ENCODE measurements at regions not wholly inside any gene's neighbourhood (a gene's known extent, or its start where the extent isn't known, plus 50 kb on each side); places are given as distances from the start of the nearest gene placed in this dataset.
"Not testable (repeated sequence)": the region's sequence is repeated elsewhere in the genome, so short reads cannot be mapped to it uniquely, and the experiment has no call there.

DNA sequence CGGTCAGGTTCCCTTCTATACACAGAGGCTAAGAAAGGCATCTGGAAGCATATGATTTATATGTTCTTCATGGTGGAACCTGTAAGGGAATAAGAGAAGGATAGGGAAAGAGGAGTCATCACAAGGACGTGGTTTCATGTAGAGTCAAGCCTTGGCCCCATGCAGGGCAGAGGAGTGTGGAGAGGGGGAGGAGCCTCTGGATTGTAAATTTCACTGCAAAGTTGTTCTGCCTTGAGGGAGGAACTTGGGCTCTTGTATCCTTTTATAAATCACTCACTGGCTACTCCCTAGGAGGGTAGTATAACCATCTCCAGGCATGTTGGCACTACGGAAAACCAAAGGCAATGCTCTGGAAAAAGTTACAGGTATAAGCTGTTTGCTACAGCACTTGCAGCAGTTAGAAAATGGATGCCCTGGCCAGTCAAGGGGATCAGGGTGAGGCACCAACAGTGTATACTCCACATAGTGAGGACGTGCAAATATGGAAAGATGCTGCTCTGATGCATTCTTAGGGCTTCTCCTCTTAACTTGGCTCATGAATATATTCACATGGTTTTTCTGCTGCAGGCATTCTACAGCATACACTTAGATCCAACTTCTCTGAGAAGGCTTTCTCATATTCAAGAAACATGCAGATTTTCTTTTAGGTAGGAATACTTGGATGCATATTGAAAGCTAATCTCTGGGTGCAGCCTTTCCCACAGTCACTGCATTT, 60.3 kb upstream of the ZNF81 start:
- DNase-seq = no peak

DNA sequence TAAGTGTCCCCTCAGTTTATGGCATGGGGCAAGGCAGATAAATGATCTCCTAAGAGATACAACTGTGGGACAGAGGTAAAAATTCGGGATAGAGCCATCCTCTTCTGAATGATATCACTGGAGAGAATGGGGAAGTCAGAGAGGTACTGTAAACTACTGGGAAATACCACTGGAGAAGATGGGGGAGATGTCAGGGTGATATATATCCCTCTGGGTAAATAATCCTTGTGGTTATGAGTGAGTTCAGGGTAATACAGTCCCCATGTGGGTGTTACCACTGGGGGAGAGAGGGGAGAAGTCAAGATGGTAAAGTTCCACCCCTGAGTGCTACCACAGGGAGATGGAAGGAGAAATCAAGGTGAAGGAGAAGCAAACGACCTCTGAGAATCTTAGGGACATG, 63.9 kb upstream of the ZNF81 start:
- no peak for DNase-seq

DNA sequence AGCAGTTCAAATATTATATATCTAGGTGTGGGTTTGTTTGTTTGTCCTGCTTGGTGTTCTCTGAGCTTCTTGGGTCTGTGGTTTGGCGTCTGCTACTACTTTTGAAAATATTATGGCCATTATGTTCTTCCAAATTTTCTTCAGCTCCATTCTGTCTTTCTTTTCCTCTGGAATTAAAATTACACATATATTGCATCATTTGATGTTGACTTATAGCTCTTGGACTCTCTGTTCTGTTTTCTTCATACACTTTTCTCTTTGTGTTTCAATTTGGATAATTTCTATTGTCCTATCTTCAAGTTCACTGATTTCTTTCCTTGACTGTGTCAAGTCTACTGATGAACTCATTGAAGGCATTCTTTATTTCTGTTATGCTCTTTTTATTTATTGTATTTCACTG, 65.2 kb upstream of the ZNF81 start:
- no peak for DNase-seq

DNA sequence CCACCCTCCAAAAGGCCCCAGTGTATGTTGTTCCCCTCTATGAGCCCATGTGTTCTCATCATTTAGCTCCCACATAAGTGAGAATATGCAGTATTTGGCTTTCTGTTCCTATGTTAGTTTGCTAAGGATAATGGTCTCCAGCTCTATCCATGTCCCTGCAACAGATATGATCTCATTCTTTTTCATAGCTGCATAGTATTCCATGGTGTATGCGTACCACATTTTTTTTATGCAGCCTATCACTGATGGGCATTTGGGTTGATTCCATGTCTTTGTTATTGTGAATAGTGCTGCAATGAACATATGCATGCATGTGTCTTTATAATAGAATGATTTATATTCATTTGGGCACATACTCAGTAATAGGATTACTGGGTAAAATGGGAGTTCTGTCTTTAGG, 73.9 kb upstream of the ZNF81 start:
- DNase-seq = not testable (repeated sequence)

DNA sequence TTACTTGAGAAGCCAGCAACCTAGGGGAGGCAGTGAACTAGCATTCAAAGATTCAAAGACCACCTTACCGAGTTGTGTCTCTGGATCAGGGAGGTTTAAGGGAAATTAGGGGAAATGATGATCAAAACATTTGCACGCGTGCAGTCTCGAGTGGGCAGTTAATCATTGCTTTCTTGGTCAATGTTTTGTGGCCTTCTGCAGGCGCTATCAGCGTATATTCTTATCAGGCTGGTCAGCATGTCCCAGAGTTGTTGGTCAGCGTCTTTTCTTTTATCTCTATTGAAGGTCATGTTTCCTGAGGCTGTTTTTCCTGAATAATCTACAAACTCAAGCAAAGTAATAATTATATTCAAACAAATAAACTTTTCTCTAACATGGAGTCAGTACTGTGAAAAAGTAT, 84.0 kb upstream of the ZNF81 start:
- DNase-seq = no peak

DNA sequence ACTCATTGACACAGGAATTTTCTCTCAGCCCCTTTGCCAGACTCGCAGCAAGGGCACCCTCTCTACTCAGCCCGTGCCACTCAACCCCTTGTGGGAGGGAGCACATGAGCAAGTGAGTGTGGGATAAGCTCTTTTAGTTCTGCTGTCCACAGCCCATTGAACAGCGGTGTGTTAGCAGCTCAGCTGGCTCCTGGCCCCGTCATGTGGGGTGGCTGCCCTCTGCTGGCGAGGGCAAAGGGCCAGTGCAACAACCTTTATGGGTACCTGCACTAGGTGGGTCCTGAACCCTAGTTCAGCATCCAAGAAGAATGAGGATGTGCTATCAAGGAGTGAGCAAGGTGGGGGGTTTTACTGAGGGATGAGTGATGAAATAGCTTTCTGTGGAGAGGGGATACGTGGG, 85.0 kb upstream of the ZNF81 start:
- DNase-seq = peak in 1 of 2 donors; percentile 24

DNA sequence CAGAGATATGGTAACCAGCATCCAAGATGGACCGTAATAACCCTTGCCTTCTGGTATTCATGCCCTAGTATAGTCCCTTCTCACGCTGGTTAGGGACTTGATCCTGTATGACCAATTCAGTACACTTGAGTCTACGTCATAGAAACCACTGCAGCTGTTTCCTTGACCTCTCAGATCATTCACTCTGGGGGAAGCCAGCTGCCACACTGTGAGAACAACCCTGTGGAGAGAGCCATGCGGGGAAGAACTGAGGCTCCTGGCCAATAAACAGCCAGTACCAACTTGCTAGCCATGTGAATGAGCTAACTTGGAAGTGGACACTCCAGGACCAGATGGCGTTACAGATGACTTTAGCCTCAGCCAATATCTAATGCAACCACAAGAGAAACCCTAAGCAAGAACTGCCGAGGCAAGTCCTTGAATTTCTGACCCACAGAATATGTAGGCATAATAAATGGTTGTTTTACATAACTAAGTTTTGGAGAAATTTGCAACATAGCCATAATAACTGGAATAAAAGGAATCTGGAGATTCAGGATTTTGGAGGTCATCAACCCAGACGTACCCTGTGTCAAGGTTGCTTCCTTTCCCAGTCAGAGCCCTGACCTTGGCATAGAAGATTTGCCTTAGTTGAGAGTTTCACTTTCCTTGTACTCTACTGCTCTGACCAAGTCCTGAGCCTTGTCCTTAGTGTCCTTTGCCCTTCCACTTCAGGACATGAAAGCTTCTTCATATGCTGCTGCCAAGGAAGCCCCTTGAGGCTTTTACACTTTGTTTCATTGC, 87.3 kb upstream of the ZNF81 start:
- no peak for DNase-seq

DNA sequence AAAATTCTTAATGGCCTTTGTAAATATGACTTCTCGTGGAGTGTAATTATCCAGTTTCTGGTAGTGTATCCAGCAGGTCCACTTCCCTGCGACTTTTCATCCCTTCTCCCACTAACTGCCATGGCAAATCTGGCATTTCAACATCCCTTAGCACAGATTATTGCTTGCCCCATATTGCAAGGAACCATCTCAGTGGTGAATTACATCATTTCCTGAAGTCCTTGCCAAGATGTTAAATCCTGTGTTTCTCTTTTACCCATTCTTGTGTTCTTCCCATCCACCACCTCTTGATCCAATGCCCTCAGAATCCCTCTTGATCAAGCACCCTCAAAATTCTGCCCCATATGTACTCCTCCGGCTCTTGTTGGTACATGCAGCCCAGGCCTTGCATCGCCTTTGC, 88.1 kb upstream of the ZNF81 start:
- DNase-seq = peak; percentile 5

DNA sequence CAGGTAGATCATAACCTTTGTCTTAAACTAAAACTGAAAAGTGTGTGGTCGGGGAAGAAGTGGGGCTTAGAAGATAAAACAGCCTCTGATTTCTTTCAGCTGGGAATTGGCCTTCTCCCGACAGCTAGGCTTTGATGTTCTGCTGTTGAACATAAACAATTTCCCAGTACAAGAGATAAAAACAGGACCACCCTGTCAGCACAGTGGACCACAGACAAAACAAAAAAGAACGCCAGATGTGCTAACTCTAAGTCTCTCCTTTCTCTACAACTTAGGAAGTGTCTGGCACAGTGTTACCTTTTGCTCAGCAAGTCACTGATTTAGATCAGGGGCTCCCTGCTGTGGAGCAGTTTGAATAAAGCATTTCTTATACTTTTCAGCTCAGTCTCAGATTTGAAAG, 87.5 kb upstream of the UXT start:
- no peak for DNase-seq

DNA sequence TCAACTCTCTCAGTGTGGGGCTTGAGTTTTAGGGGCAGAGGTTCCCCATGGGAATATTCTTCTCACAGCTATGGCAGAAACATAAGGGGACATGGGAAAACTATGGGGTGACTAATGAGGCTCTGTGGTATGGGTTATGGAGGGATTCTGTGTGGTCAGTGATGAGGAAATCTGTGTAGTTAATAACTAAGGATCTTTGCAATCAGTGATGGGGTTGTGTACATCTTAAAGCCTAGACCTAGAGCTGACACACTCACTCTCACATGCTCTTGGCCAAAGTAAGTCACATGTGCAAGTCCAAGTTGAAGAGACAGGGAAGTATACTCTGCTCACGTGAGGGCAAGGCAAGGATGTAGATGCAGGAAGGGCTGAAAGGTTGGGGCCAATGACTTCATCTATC, 86.4 kb upstream of the UXT start:
- DNase-seq = peak; percentile 29 to 46

DNA sequence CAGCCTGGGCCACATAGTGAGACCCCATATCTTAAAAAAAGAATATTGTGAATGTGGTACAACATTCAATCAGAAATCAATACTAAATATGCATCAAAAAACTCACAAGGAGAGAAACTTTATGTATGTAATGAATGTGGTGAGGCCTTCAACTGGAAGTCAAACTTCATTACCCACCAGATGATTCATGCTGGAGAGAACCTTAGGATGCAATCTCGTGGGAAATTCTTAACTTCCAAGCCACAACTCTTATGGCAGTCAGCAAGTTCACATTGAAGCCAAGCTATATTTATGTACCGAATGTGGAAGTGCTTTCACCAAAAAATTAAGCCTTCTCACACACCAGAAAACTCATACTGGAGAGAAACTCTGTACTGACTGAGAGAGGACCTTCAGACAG, 84.5 kb upstream of the UXT start:
- peak; percentile 2 to 28 for DNase-seq

DNA sequence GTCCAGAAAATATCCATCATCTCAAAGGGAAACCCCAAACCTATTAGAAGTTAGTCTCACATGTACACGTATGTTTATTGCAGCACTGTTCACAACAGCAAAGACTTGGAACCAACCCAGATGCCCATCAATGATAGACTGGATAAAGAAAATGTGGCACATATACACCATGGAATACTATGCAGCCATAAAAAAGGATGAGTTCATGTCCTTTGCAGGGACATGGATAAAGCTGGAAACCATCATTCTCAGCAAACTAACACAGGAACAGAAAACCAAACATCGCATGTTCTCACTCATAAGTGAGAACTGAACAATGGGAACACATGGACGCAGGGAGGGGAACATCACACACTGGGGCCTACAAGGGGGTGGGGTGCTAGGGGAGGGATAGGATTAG, 79.9 kb upstream of the UXT start:
- not testable (repeated sequence) for DNase-seq

DNA sequence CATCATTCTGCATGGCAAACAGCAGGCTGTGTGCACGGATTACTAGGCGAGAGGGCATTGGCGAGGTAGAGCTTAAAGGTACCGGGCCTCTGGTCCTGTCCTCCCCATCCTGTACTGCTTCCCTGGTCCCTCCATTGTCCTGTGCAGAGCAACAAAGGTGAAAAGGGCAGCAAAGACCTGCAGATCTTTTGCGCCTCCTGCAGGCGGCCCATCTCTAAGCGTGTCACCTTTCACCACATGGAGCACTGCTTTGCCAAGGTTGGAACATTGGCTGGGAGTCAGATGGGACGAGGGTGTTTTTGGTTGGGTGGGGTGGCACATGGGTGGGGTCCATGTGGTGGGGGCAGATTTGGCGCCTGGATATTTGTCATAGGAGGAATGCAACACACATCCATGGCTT, 64.7 kb upstream of the UXT start:
- DNase-seq = peak in 1 of 2 donors; percentile 18

DNA sequence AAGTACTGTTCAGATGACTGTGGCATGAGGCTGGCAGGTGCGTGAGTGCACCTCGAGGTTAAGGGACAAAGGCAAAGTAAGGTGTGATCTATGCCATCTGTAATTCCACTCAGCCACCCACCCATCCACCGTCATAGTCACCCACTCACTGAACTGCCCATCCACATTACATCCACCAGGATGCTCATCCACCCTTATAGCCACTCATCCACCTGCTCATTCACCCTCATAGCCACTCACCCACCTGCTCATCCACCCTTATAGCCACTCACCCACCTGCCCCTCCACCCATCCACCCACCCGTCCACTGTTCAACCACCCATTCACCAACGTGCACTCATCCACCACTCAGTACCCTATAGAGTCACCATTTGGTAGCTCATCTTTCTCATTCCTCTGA, 64.1 kb upstream of the UXT start:
- DNase-seq = no peak

DNA sequence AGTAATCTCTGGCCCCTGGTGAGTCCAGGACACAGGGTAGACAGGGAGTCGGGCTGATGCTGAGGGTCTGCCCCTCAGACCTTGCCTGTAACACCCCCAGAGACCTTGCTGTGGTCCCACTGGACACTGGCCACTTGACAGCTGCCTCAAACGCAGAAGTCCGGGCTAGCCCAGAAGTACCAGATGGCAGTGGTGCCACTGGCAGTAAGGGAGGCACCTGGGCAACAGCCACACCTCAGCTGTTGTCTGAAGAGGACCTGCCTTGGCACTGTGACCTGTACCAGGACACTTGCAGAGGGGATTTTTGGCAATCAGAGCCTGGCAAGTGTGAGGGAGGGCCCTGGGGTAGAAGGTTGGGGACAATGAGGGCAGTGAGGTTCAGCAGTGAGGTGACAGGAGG, 63.3 kb upstream of the UXT start:
- DNase-seq = no peak

DNA sequence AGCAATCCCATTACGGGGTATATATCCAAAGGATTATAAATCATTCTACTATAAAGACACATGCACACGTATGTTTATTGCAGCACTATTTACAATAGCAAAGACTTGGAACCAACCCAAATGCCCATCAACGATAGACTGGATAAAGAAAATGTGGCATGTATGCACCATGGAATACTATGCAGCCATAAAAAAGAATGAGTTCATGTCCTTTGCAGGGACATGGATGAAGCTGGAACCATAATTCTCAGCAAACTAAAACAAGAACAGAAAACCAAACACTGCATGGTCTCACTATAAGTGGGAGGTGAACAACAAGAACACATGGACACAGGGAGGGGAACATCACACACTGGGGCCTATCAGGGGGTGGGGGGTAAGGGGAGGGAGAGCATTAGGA, 56.1 kb upstream of the UXT start:
- DNase-seq = not testable (repeated sequence)

DNA sequence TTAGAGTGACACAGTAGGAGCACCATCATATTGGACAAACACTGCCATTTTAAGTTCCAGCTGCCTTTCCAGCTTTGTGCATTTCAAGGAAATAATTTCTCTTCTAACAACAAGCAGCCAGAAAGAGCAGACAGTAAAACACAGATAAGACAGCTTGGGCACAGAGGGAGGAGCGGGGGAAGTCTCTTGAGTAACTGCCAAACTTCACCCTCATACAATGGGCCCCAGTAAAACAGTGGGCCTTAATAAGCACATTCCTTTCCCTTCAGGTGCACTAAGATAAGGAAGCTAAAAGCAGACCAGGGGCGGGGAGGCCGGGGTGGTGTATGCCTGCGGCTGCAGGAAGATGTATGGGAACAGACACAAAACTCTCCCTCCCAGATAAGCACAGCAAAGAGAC, 53.7 kb upstream of the UXT start:
- not testable (repeated sequence) for DNase-seq

DNA sequence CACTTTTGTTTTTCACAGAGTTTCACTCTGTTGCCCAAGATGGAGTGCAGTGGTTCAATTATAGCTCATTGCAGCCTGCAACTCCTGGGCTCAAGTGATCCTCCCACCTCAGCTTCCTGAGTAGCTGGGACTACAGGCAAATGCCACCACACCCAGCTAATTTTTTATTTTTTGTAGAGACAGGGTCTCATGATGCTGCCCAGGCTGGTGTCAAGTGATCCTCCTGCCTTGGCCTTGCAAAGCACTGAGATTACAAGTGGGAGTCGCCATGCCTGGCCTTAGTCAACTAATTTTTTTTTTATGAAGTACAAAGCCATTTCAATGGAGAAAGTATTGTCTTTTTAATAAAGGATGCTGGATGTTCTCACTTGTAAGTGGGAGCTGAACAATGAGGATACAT, 51.3 kb upstream of the UXT start:
- DNase-seq = peak in 1 of 2 donors; percentile 24

Data from inflammatory macrophage (primary cell).